ENCODE measurements at regions not wholly inside any gene's neighbourhood (a gene's known extent, or its start where the extent isn't known, plus 50 kb on each side); places are given as distances from the start of the nearest gene placed in this dataset.

DNA sequence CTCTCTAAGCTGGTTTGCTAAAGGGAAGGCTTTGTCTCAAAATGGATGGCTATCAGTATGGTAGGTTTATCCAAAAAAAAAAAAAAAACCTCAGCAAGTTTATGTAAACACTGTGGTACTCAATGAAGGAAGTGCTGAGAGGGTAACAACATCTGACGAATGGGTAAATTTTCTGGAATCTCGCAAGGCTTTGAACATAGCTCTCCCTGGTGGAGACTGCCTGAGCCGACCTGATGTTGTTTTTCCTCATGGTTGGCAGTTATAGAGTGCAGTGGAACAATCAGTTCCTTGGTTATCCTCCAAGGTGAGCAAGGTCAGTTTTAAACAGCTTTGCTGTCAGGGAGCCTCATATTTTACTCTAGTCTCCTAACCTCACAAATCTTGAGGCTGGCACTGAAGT is 94.6 kb downstream of the ZPLD1 start:
- intact Hi-C loops (cut with micrococcal nuclease), result no loop called here

DNA sequence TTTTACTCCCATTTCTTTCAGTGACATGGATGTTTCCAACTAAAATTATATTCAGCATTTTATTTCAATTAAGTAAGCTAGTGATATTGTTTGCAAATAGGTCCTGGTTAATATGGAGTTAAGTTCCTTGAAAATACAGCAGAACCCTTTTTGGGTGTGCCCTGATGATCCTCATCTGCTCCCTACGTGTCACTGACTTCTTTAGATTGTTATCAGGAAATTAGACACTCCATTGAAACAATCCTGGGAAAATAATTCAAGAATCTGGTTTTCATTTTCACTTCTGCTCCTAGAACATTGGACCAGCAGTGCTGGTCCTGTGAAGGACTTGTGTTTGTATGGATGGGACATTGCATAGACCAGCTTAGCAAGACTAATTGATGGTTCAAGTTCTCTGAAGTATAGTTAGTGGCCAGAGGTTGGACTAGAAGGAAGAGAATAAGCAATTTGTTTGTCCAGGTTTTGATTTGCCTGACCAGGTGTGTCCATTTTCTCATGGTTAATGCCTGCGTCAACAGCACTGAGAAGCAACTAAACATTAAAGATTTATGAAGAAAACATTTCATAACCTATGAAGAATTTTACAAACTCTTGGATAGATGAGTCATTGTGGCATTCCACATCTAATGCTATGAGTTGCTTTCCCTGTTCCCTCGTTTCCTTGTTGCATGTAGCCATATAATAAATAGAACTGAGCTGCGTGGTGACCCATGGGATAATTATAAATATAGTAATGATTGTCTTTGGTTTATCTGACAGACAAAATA is 95.8 kb downstream of the ZPLD1 start:
- intact Hi-C loops (cut with micrococcal nuclease), result no loop called here

DNA sequence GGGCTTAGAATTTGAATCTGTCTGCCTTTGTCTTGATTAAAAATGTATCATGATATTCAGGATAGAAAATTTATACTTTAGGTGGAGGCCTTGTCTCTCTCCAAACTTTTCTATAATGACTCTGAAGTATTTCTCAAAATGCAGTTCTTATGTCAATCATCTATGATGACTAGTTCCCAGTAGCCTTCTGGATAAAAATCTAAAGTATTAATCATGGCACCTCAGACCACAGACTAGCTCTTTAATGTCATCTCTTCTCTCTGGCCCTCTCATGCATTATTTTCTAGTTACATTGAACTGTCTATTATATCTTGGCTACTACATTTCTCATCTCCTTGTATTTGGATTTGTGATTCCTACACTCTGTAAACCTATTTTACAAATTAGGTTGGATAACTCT is 96.9 kb downstream of the ZPLD1 start:
- intact Hi-C loops (cut with micrococcal nuclease), result no loop called here

DNA sequence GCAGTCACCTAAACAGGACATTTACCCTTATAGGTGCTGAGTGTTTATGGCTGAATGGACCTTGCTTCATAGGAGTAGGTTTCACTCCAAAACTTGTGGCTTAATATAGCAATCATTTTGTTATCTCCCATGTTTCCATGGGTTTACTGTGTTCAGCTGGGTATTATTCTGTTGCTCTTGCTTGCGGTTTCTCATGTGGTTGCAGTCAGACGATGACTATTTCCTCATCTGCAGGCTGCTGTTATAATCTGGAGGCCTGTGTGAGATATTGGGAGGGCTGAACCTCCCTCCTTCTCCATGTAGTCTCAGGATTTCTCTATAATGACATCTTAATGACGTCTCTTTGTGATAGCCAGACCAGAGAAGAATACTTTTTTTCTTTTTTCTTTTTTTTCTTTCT is 98.1 kb downstream of the ZPLD1 start:
- intact Hi-C loops (cut with micrococcal nuclease), result no loop called here

DNA sequence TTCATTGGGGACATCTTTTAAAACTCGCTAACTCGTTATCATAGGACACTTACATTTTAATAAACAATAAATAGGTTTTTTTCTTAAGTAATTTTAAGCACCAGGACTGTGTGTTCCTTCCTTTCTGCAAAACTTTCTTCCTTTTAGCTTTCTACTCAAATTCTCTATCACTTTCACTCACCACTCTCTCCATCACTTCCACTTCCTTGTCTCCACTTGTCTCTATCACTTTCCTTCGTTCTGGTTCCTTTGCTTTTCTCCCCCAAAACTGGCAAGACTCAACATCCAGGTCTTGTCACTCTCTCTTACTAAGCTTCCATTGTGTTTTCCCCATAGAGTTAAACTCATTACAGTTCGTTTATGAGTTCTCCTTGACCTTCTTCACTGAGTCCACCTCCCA is 99.0 kb downstream of the ZPLD1 start:
- intact Hi-C loops (cut with micrococcal nuclease), result no loop called here

DNA sequence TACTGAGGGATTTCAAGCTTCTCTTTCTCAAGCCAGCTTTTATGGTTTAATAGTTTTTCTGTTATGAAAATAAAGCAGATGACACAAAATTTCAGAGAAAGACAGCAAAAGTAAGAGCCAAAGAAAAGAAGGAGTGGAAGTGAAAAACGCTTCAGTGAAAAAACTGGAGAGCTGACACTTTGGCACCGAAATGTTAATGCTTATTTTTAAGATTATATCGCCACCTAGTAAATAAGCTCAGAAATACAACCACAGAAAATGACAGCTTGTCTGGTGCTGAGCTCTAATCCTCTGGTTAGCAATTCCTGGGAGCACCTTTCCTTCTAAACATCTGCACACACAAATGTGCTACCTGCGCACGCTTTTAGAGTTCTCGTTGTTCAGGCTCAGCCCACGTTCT is 101.6 kb downstream of the ZPLD1 start:
- intact Hi-C loops (cut with micrococcal nuclease), result loop anchor here (1.0 to 2.0 kb wide), 5 partner anchors 301 to 842 kb away; no protein-coding TSS in a partner anchor

DNA sequence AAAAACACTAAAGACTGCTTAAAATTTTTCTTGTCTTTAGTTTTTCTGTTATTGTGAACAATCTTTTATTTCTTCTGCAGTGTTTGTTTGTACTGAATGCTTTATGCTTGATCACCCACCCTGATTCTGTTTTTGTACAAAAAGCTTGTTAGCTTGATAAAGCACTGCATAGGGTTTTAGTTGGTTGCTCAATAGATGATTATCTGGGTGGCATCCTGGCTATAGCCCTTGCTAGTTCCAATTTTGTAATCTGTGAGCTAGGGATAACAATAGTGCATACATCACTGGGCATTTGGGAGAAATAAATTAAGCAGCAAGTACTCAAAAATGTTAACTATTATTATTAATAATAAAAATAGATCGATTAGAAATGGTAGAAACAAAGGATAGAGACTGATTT is 102.3 kb downstream of the ZPLD1 start:
- intact Hi-C loops (cut with micrococcal nuclease), result loop anchor here (2.0 kb wide), 1 partner anchor 842 kb away; no protein-coding TSS in a partner anchor

DNA sequence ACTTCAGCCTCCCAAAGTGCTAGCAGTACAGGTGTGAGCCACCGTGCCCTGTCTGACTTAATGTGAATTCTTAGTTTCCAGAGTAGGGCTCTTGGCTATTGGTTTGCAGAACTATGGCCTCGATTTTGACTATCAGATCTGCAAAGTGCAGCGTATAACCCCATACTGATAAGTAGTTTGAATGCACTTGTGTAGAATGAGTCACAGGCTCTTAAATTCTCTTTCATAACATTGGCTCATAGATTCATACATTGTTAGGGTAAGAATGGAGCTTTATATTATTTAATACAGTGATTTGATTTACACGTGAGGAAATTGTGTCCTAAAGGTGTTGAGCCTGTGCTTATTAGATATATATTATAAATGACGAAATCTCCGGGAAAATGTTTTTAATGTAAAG is 109.9 kb downstream of the ZPLD1 start:
- intact Hi-C loops (cut with micrococcal nuclease), result no loop called here

DNA sequence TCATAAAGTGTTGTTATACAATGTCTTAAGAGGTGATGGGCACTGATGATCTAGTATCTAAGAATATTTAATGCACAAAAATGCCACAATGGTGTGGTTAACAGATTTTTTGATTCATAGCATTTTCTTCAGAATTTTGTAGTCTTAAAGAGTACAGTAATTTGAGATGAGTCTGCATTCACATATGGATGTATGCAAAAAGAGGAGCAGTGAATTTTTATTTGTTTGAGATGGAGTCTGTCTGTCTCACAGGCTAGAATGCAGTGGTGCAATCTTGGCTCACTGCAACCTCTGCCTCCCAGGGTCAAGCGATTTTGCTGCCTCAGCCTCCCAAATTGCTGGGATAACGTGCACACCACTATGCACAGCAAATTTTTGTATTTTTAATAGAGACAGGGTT is 110.5 kb downstream of the ZPLD1 start:
- intact Hi-C loops (cut with micrococcal nuclease), result no loop called here

DNA sequence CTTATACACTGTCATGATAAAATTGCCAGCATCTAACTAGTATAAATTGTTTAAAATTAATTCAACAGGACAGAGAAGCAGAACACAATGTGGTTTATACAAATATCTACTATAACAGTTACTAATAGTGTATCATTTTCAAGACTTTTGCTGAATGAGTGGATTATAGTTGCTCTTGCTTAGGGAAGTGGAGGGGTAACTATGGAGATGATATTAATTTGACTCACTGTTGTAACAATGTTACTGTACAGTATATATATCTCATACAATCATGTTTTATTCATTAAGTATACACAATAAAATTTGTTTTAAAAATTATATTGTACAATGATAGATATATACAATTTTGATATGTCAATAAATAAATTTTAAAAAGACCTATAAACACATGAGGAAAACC is 119.1 kb downstream of the ZPLD1 start:
- intact Hi-C loops (cut with micrococcal nuclease), result no loop called here

DNA sequence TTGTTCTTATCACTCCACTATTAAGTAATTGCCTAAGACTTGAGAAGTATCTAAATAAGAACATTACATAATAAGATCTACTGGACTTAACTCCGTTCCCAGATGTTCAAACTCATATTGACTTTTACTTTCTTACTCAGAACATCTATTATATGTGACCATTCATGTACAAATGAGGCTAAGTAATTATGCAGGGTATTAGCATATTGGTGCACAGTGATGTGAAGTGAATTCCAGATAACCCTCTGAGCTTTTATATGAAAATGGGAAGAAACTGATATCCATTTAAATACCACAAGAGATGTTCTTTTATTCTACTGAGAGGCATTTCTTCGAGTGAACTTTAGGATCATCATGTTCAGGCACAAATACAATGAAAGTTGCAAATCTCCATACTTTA is 135.7 kb downstream of the ZPLD1 start:
- intact Hi-C loops (cut with micrococcal nuclease), result no loop called here

DNA sequence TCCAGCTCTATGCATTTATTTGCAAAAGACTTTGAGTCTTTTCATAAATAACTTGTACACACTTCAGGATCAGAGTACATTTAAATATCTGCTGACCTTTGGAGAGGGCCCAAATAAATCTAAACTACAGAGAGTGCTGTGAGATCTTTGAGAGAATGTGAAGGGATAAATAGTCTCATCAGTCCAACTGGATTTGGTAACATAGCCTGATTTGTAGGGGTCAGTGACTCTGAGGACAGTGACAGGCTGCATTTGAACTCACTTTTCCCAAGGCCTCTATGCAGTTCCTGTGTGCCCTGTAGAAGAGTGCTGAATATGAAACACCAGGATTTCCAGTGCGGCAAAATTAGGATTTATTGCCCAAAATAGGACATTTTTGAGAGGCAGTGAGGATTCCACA is 136.2 kb downstream of the ZPLD1 start:
- intact Hi-C loops (cut with micrococcal nuclease), result no loop called here

DNA sequence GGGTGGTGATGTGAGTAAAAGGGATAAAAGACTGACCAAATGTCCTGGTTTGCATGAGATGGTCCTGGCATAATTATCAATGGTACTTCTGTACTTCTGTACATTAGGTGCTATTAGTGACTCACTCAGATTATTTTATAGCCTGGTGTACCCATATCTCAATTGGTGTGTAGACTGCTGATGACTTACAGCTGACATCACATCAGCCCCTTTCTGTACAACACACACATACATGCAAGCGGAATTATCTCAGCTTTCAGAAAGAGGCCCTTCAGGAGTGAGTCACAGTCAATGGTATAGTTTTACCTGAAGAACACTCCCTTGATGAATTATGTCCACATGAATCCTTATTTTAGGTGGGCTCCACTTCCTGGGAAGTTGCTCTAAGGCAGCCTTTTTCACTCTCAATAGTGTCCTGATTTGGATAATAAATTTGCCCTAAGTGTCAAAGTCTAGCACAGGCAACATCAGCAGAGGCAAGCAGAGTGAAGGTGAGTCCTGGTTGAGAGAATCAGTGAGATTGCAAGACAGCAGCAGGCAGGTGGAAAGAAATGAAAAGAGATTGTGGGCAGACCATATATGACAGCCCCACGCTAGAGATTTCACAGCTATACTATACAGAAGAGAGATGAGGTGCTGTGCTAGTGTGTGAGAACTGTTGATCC is 137.0 kb downstream of the ZPLD1 start:
- intact Hi-C loops (cut with micrococcal nuclease), result no loop called here

DNA sequence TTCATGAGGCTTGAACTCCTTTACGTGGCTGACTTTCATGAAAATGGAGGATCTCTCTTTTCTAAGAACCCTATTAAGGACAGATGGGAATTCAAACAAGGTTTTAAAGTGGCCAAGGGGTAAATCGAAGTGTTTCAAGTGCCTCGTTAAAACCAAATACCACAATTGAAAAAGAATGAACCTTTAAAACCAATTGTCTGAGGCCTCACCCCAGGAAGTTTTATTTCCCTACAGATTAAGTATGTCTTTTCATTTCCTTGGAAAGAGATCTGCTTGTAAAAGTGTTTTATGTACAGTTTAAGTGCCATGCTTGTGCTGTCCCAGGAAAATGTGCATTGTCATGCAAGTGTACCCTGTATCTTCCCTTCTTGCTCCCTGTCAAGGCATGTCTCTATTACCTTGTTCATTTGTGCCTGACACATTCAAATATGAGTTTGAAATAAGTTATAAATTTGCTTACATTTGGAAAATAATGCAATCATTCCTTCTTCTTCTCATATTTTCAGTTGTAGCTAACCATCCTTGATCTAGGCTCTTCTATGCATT is 138.7 kb downstream of the ZPLD1 start:
- intact Hi-C loops (cut with micrococcal nuclease), result no loop called here

DNA sequence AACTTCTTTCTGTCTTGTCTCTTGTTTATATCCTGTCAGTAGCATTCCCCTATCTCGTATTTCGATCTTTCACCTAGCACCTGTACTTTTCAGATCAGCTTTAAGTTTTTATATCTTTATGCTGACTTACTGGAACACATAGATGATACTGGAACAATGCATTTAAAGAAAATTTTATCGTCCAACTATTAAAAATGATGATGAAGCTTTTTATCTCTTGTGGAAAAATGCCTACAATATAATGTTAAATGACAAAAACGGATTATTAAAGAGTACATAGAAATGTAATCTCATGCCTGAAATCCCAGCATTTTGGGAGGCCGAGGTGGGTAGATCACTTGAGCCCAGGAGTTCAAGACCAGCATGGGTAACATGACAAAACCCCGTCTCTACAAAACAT is 139.5 kb downstream of the ZPLD1 start:
- intact Hi-C loops (cut with micrococcal nuclease), result no loop called here

DNA sequence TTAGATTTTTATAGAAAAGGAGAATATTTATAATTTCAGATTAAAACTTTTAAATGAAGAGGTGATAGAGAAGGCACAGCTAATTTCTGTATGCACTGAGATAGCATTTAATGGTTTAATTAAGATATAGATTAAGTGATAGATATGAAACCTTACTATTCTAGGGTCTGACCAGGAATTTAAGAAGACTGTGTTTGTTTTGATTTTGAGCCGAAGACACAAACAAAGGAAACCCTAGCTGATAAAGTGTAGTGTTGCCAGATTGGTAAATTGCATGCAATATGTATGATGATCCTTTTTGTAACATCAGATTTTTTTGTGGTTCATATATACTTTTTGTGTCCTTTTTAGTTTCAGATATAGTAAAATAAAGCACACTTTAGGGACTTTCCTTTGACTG is 141.8 kb downstream of the ZPLD1 start:
- intact Hi-C loops (cut with micrococcal nuclease), result no loop called here

DNA sequence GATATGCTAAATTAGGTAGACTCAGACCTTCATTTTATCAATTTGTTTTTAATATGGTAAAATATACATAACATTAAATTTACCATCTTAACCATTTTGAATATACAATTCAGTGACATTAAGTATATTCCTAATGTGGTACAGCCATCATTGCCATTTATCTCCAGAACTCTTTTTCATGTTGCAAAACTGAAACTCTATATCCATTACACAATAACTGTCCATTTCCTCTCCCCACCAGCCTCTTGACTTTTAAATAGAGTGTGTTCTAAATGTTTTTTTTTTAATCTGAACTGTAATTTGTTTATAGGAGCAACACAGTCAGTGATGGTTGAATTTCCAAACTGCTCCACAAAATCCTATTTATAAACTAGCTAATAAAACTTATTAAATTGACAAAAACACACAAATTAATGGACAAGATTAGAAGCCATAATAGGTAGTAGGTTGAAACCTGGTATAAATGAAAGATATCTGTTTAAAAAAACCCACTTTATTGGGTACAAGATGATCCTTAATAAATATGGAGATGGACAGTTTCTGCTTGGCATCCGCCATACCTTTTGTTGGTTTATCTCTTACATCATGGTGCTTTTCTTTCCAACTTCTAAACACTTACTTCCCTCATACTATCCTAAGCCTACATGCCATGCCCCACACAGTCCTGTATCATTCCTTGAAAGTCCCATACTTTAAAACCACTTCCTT is 142.4 kb downstream of the ZPLD1 start:
- intact Hi-C loops (cut with micrococcal nuclease), result no loop called here

DNA sequence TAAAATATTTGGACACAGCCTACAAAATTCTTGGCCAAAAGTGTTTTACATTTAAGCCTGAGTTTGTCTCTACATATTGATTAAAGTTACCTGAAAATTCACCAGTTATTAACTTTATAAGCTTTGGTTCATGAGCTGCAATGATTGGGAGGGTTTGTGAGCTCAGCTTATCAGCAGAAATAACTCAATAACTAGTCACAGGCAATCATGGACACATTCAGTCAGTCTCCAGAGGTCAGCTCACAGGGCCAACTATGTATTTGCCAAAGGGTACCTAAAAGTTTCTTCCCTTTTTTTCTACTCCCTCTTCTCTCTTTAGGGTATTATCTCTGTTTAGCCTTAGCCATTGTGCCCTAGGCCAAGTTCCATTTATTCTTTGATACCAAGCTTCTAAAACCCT is 145.9 kb downstream of the ZPLD1 start:
- intact Hi-C loops (cut with micrococcal nuclease), result no loop called here

DNA sequence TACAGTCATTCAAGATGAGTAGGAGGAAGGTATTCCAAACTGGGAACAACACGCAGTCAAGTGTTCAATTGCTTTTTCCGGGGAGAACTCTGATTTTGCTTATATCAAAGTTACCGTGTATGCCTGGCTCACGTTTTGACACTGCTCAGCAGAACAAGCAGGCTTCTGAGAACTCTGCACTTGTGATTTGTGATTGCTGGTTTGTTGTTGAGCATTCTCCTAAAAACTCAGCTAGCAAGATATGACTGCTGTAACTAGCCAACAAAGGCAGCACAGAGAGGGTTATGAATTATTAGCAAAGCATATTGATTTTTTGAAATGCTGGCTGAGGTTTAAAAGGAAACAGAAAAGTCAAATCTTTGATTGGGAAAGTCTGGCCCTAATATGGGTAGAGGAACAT is 151.7 kb downstream of the ZPLD1 start:
- intact Hi-C loops (cut with micrococcal nuclease), result no loop called here

DNA sequence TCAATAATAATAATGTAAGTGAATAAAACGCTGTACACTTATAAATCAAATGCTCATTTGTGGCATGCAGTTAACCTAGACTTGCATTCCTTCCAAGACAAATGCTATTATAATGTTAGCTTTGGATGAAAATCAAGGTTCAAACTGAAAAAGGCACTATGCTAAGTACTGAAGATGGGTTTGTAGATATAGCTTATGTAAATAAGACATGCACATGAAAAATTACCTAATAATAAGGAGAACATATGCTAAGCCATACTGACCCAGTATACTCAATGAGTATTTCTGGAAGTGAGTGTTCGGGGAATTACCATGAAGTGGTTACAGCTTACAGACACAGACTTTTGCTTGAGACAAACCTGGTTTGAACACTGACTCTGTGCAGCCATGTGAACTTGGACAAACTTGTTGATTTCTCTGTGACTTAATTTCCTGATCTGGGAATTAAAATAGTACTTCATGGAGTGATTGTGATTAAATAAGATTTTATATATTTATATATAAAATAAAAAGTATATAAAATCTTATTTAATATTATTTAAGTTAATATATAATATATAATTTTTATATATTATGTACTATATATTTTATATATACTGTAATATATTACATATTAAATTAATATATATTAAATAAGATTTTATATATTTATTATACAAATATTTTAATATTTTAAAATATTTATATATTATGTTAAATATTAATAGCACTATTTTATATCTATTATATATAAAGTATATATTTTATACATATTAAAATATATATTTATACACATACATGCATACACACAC is 159.2 kb downstream of the ZPLD1 start:
- intact Hi-C loops (cut with micrococcal nuclease), result no loop called here

DNA sequence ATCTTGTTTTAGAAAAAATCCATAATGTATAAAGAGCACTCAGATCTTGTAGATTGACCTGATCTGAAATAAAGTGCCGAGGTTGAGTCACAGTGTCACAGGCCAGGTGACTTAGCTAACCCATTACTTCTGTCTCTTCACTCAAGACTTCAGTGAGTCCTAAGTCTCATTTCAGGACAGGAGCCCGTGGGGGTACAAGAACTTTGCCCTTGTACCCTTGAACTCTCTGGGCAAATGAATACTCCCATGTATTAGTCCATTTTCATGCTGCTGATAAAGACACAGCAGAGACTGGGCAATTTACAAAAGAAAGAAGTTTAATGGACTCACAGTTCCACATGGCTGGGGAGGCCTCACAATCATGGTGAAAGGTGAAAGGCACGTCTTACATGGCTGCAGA is 160.2 kb downstream of the ZPLD1 start:
- intact Hi-C loops (cut with micrococcal nuclease), result no loop called here
